Activated naive CD8-positive, alpha-beta T cell (primary cell): ENCODE measurements at regions not wholly inside any gene's neighbourhood (a gene's known extent, or its start where the extent isn't known, plus 50 kb on each side); places are given as distances from the start of the nearest gene placed in this dataset.
"Not testable (repeated sequence)": the region's sequence is repeated elsewhere in the genome, so short reads cannot be mapped to it uniquely, and the experiment has no call there.

Experiments used
- H3K27ac Mint-ChIP-seq: one replicate; pipeline ENCODE4 v1.8.0; 2021; ENCODE audit warnings: mixed read lengths
- H3K27me3 Mint-ChIP-seq: one replicate; pipeline ENCODE4 v1.8.0; 2021; ENCODE audit warnings: mixed read lengths
- H3K36me3 Mint-ChIP-seq: one replicate; pipeline ENCODE4 v1.8.0; 2021; ENCODE audit warnings: mixed read lengths
- H3K4me1 Mint-ChIP-seq: one replicate; pipeline ENCODE4 v1.8.0; 2021; ENCODE audit warnings: low read depth, mixed read lengths
- H3K4me3 Mint-ChIP-seq: one replicate; pipeline ENCODE4 v1.8.0; 2021; ENCODE audit warnings: mild to moderate bottlenecking, mixed read lengths
- H3K9me3 Mint-ChIP-seq: one replicate; pipeline ENCODE4 v1.8.0; 2021; ENCODE audit warnings: low read depth, mixed read lengths

DNA sequence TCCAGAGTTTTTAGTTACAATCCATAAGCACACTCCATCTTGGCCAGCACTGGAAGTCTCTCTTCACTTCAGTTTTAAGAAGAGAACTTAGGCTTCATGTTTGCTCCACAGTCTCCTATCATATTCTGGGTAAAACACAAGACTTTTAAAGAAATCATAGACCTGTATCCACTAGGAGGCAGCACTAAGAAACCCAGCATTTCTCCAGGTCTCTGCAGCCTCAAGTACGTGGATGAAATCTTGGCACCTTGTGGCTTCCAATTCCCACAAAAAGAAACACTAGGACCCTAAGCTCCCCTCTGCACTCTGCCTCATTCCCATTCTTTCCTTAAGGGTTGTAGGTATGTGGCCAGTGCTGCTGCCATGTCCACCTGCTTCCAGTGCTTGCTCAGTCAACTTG lies 367.3 kb upstream of the CASK start:
- peaks cover 17% of the 10 kb centered on the region for H3K4me1 Mint-ChIP-seq
- H3K27me3 Mint-ChIP-seq, result no peaks in the 10 kb centered on the region
- H3K4me3 Mint-ChIP-seq, result no peak overlapping the region
- H3K36me3 Mint-ChIP-seq, result no peaks in the 10 kb centered on the region
- no peaks in the 10 kb centered on the region for H3K9me3 Mint-ChIP-seq
- H3K27ac Mint-ChIP-seq, result no peak overlapping the region

DNA sequence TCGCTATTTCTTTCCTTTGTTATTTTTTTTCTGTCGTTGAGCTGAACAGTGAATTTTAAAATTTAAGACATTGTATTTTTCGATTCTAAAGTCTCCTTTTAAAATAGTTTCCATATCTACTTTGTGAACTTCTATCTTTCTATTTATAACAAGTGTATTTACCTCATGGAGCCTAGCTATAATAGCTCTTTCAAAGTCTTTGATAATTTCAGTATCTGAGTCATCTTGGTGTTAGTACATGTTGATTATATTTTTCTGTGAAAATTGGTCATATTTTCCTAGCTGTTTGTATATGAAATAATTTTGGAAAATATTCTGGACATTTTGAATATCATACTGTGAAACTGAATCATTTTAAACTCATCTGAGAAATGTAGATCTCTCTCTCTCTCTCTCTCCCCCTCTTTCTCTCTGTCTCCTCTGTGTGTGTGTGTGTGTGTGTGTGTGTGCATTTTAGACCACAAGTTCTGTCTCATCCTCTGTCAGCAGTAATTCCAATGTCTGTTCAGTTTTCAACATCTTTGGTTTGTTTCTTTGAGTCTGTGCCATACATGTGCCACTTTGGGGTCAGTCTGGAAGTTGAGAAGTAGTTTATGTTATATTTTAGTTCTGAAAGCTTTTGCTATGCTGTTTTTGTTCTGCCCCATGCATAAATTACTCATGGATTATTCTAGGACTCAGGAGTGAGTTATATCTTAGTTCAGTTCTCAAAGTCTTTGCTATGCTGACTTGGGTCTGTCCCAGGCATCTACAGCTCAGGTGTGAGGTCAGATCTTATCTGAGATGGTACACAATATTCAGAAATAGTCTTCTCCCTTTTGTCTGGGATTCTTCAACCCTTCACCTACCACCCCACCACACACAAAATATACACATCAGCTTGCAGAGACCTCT lies 366.4 kb upstream of the CASK start:
- no peaks in the 10 kb centered on the region for H3K36me3 Mint-ChIP-seq
- peak overlapping the region; percentile 30 for H3K4me3 Mint-ChIP-seq
- peaks cover 17% of the 10 kb centered on the region for H3K4me1 Mint-ChIP-seq
- H3K27ac Mint-ChIP-seq, result peak overlapping the region; percentile 92
- no peaks in the 10 kb centered on the region for H3K9me3 Mint-ChIP-seq
- no peaks in the 10 kb centered on the region for H3K27me3 Mint-ChIP-seq

DNA sequence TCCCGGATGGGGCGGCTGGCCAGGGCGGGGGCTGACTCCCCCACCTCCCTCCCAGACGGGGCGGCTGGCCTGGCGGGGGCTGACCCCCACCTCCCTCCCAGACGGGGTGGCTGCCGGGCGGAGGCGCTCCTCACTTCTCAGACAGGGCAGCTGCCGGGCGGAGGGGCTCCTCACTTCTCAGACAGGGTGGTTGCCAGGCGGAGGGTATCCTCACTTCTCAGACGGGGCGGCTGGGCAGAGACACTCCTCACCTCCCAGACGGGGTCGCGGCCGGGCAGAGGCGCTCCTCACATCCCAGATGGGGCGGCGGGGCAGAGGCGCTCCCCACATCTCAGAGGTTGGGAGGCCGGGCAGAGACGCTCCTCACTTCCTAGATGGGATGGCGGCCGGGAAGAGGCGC lies 362.3 kb upstream of the CASK start:
- H3K9me3 Mint-ChIP-seq, H3K4me3 Mint-ChIP-seq, H3K36me3 Mint-ChIP-seq, H3K27ac Mint-ChIP-seq, H3K27me3 Mint-ChIP-seq: not testable (repeated sequence)
- H3K4me1 Mint-ChIP-seq, result peaks cover 17% of the 10 kb centered on the region

DNA sequence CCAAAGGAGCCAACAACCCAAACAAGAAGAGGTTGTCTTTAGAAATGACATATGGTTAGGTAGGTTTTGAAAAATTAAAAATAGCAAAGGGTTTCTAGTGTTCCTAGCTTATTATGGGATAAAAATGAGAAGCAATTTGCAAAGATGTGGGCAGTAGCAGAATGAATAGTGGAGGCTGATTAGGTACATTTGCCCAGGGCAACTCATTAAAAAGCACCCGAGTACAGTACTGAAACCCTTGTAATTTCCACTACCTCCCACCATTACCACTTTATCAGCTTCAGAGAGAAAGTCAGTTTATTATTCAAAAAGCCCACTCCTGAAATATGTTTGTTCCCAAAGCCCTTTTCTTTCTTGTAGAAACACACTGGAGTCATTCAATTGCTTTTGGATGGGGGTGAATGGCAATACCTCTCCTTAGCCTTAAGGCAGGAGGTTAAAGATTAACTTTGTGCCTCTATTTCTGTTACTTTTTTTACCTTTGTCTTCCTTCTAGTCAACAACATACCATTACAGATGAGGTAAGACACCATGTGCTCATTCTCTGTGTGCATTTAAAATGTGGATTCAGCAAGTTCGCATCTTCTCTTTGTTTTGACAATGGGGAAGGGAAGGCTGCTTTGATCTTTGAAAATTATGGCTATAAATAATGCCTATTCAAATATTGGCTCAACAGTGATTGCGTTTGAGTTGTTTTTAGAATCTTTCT lies 353.8 kb upstream of the CASK start:
- H3K27me3 Mint-ChIP-seq, result no peaks in the 10 kb centered on the region
- H3K36me3 Mint-ChIP-seq, result no peaks in the 10 kb centered on the region
- no peak overlapping the region for H3K27ac Mint-ChIP-seq
- H3K4me1 Mint-ChIP-seq, result no peaks in the 10 kb centered on the region
- no peak overlapping the region for H3K4me3 Mint-ChIP-seq
- H3K9me3 Mint-ChIP-seq, result no peaks in the 10 kb centered on the region

DNA sequence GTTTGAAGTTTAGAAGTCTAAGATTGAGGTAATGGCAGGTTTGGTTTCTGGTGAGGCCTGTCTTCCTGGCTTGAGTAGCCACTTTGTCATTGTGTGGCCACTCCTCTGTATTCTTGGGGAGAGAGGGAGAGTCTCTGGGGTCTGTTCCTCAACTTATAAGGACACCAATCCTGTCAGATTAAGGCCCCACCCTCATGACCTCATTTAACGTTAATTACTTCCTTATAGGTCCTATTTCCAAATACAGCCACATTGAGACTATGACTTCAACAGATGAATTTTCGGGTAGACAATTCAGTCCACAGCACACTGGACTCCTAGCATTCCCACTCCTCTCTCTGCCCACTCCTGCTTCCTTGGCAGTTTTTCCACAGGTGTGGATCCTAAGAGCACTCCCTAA lies 350.8 kb upstream of the CASK start:
- H3K36me3 Mint-ChIP-seq, result no peaks in the 10 kb centered on the region
- H3K9me3 Mint-ChIP-seq, result no peaks in the 10 kb centered on the region
- H3K4me3 Mint-ChIP-seq, result no peak overlapping the region
- H3K27me3 Mint-ChIP-seq, result no peaks in the 10 kb centered on the region
- no peak overlapping the region for H3K27ac Mint-ChIP-seq
- no peaks in the 10 kb centered on the region for H3K4me1 Mint-ChIP-seq

DNA sequence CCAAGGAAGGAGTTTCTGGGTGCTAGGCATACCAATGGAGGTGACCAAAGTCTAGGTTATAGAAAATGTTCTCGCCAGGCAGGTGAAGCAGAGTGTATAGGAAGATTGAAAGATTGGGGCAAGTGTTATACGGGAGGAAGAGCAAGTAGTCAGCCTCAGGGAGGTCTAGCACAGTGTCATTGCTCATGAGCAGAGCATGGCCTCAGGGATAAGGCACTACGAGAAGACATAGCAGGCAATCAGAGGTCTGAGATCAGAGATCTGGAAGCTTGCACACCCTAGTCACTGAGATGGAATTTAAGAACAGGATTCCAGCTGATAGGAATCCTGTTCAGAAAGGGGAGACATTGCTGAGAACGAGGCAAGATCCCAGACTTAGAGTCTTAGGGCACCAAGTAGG lies 350.0 kb upstream of the CASK start:
- Mint-ChIP-seq H3K4me1 (peaks cover 2% of the 10 kb centered on the region), H3K27me3 (no peaks in the 10 kb centered on the region), H3K36me3 (no peaks in the 10 kb centered on the region), H3K4me3 (no peak overlapping the region), H3K9me3 (no peaks in the 10 kb centered on the region), H3K27ac (no peak overlapping the region)

DNA sequence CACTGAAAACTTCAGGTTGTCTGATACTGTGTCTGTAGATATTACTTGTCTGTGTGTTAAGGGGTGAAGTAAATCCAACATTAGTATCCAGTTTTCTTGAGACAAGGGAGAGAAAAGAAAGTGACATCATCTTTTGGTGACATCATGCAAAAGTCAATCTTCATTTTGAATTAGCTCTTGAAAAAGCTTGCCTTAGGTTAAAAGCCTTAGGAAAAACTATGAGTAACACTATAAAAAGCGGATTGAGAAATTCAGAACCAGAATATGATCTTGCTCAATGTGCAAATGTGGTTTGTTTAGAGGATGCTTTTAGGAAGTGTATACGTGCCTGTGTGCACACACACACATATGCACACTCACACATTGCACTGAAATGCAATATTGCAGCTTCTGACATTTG lies 345.8 kb upstream of the CASK start:
- no peaks in the 10 kb centered on the region for H3K36me3 Mint-ChIP-seq
- H3K27ac Mint-ChIP-seq, result no peak overlapping the region
- H3K9me3 Mint-ChIP-seq, result no peaks in the 10 kb centered on the region
- no peak overlapping the region for H3K4me3 Mint-ChIP-seq
- H3K4me1 Mint-ChIP-seq, result peaks cover 2% of the 10 kb centered on the region
- no peaks in the 10 kb centered on the region for H3K27me3 Mint-ChIP-seq

DNA sequence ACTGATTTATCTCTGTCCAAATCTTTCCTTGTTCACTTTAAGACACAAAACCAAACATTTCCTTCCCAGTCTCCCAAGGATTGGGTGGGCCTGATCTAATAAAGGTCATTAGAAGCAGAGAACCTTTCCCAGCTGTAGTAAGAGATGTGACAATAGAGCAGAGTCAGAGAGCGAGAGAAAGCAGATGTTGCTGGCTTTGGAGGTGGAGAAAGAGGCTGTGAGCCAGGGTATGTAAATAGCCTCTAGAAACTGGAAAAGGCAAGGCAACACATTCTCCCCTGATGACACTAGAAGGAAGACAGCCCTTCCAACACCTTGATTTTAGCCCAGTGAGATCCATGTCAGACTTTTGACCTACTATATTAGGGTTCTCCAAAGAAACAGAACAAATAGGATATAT lies 337.5 kb upstream of the CASK start:
- Mint-ChIP-seq H3K9me3 (peaks cover 4% of the 10 kb centered on the region), H3K4me1 (no peaks in the 10 kb centered on the region), H3K4me3 (no peak overlapping the region), H3K36me3 (peaks cover 4% of the 10 kb centered on the region), H3K27me3 (no peaks in the 10 kb centered on the region), H3K27ac (no peak overlapping the region)

DNA sequence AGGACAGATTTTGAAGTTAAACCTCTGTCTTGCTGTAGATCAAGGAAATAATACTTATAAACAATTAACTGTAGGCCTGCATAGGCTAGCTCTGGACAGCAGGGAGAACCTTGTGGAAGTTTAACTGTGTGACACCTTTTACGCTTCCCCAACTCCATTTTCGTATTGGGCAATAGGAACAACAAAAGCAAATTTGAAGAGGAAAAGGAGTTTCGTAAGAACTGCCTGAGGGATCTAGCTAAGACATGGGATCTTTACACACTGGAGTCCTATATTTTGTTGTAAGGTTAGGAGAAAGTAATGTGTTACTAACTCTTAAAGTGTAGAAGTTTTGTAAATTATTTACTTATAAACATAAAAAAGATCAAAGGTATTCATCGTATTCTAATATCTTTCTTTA lies 324.9 kb upstream of the CASK start:
- no peaks in the 10 kb centered on the region for H3K4me1 Mint-ChIP-seq
- H3K27me3 Mint-ChIP-seq, result no peaks in the 10 kb centered on the region
- no peaks in the 10 kb centered on the region for H3K36me3 Mint-ChIP-seq
- no peak overlapping the region for H3K4me3 Mint-ChIP-seq
- H3K27ac Mint-ChIP-seq, result no peak overlapping the region
- H3K9me3 Mint-ChIP-seq, result no peaks in the 10 kb centered on the region

DNA sequence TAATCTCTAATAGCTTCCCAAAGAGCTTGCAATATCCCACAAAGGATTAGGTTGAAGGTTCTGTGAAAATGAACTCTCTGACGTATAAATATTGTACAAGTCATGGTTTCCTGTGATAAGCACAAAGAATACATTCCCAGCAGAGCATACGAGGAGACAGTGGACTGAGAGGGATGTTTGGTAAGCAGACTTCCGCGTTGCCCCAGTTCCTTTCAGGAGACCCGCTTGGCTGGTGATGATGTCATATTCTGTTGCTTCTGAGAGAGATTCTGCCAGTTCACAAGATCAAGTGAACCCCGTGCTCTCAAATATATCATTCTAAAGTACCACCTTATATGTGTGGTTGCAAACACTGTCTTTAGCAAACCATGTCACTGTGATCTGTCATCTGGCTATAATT lies 323.9 kb upstream of the CASK start:
- peak overlapping the region; percentile 27 for H3K4me3 Mint-ChIP-seq

DNA sequence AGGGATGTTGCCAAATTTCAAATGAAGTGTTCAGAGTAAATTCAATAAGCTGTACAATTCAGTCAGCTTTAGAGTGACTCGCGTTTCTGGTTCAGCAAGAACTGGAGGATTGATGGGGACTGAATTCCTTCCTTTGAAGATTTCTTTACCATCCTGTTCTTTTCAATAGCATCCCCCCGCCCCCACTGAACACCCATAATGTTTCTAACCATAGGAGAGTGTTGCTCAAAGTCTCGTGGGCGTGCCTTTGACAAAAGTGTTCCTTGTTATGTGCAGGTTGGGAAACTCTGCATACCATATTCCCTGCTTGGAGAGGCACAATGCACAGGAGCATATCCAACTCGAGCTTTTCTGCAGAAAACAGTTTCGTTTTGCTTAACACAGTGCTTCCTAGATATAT lies 323.5 kb upstream of the CASK start:
- Mint-ChIP-seq H3K4me3 (no peak overlapping the region), H3K27ac (no peak overlapping the region), H3K36me3 (no peaks in the 10 kb centered on the region), H3K4me1 (no peaks in the 10 kb centered on the region), H3K27me3 (no peaks in the 10 kb centered on the region), H3K9me3 (no peaks in the 10 kb centered on the region)

More for the DNA sequence above, 323.9 kb upstream of the CASK start:
- H3K27ac Mint-ChIP-seq, result no peak overlapping the region
- no peaks in the 10 kb centered on the region for H3K27me3 Mint-ChIP-seq
- H3K36me3 Mint-ChIP-seq, result no peaks in the 10 kb centered on the region
- H3K9me3 Mint-ChIP-seq, result no peaks in the 10 kb centered on the region
- no peaks in the 10 kb centered on the region for H3K4me1 Mint-ChIP-seq

DNA sequence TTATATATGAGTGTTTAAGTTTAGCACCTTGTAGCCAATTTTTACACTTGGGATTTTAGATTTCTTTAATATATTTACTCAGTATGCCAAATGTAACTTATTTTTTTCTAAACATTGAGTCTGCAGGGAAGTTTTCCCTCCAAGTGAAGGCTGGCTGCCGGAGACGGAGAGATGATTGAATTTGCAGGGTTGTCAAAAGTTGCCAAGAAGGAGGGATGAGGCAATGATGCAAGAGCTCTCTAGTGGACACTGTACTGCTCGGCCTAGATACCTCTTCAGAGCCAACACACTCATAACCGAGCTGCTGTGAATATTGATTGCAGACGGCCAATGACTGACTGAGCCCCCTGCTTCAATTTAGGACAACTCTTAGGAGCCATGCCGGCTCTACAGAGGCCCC lies 318.6 kb upstream of the CASK start:
- no peak overlapping the region for H3K4me3 Mint-ChIP-seq
- no peaks in the 10 kb centered on the region for H3K36me3 Mint-ChIP-seq
- no peak overlapping the region for H3K27ac Mint-ChIP-seq
- H3K9me3 Mint-ChIP-seq, result no peaks in the 10 kb centered on the region
- no peaks in the 10 kb centered on the region for H3K4me1 Mint-ChIP-seq
- no peaks in the 10 kb centered on the region for H3K27me3 Mint-ChIP-seq

DNA sequence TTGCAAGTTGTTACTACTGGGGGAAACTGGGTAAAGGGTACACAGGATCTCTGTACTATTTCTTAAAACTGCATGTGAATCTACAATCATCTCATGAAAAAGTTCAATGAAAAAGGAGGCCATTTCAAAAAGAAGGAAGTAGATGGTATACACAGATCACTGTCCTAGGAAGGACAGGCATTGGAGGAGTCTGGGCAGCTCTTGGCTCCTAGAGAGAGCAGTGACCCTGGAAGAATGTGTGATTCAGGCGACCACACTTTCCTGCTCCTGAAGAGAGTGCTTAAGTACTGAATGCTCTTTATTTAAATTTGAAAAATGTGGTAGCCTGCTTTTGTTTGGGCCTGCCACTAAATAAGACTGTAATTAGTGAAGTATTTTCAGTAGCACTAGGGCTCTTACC lies 318.1 kb upstream of the CASK start:
- H3K27me3 Mint-ChIP-seq, result no peaks in the 10 kb centered on the region
- H3K4me1 Mint-ChIP-seq, result no peaks in the 10 kb centered on the region
- no peaks in the 10 kb centered on the region for H3K36me3 Mint-ChIP-seq
- H3K27ac Mint-ChIP-seq, result no peak overlapping the region
- H3K9me3 Mint-ChIP-seq, result no peaks in the 10 kb centered on the region
- H3K4me3 Mint-ChIP-seq, result no peak overlapping the region

DNA sequence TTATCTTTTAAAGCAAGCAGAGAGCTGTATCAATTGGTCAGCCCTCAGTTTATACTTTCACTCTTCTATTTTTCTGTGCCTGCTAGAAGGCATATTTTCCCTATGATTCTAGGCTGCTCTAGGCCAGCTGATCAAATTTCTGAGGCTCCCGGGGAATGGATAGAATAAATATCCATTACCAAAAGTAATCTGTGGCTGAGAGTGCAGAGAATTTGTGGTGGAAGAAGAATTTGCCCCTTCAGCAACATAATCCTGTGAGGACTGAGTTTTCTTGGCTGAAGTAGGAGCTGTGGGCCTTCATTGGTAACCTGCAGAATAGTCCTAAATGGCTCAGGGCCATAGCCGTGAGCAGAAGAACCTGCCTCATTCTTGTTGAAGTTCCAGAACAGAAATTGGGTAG lies 314.6 kb upstream of the CASK start:
- H3K27ac Mint-ChIP-seq, result no peak overlapping the region
- no peaks in the 10 kb centered on the region for H3K4me1 Mint-ChIP-seq
- H3K27me3 Mint-ChIP-seq, result no peaks in the 10 kb centered on the region
- H3K9me3 Mint-ChIP-seq, result no peaks in the 10 kb centered on the region
- H3K36me3 Mint-ChIP-seq, result no peaks in the 10 kb centered on the region
- no peak overlapping the region for H3K4me3 Mint-ChIP-seq

DNA sequence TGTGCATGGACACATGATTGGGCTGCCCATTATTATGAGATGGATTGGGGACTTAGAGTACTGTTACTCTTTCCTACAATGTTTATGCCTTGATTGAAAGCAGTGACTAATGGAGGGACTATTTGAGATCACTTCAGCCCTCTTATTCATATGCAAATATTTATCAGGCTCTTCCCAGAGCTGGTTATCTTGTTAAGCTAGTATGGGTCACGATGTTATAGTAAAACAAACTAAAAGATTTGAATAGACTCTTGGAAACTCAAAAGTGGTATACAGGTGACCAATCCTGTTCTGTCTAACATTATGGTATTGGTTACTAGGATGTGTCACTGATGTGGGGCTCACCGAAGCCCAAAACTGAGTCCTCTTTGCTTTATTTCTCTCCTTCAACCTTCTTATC lies 306.2 kb upstream of the CASK start:
- Mint-ChIP-seq H3K4me1 (peaks cover 1% of the 10 kb centered on the region), H3K9me3 (peaks cover 12% of the 10 kb centered on the region), H3K27me3 (no peaks in the 10 kb centered on the region), H3K36me3 (peaks cover 14% of the 10 kb centered on the region), H3K27ac (no peak overlapping the region), H3K4me3 (no peak overlapping the region)

DNA sequence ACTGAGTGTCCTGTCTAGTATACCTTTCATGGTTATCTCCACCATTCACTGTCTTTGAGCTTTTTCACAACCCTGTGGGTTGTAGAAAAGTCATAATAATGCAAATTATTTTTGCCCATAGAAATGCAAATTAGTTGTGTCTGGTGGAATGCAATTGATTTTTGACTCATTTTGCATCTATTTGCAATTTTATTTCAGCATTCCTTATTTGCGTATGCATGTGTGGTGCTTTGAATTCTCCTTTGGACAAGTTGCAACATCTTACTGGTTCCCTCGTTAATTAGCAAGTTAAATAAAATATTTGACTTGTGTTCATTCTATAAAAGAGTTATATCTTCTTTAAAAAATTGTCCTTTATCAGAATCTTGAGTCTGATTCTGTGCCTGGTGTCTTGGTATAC lies 297.3 kb upstream of the CASK start:
- no peak overlapping the region for H3K27ac Mint-ChIP-seq
- no peaks in the 10 kb centered on the region for H3K9me3 Mint-ChIP-seq
- no peaks in the 10 kb centered on the region for H3K27me3 Mint-ChIP-seq
- no peak overlapping the region for H3K4me3 Mint-ChIP-seq
- no peaks in the 10 kb centered on the region for H3K4me1 Mint-ChIP-seq
- peaks cover 7% of the 10 kb centered on the region for H3K36me3 Mint-ChIP-seq
